CD4-positive, alpha-beta memory T cell (primary cell): ENCODE measurements at regions not wholly inside any gene's neighbourhood (a gene's known extent, or its start where the extent isn't known, plus 50 kb on each side); places are given as distances from the start of the nearest gene placed in this dataset.
"Not testable (repeated sequence)": the region's sequence is repeated elsewhere in the genome, so short reads cannot be mapped to it uniquely, and the experiment has no call there.

Experiments used
- CTCF ChIA-PET: fragments of 350-600 bp; sonication (Branson Sonifier 250); formaldehyde crosslinking; loops from one replicate; lab custom pipeline; 2021; ENCODE audit warnings: inconsistent platforms; ENCODE audit not compliant: partially characterized antibody; lab: Charles Lee
- POLR2A ChIA-PET: fragments of 350-600 bp; sonication (Branson Sonifier 250); formaldehyde crosslinking; loops from one replicate; lab custom pipeline; 2021; ENCODE audit not compliant: partially characterized antibody; lab: Charles Lee
- DNase-seq, 5 donors: peaks; one replicate each; pipeline versions ENCODE4 v3.0.0 to v3.0.0-alpha.2; 2020 to 2022; ENCODE audit warnings: mixed read lengths in 1 of 5
- H3K27ac ChIP-seq: one replicate; pipeline ENCODE4 v1.7.0; 2013; ENCODE audit warnings: low read depth, low read length
- H3K27me3 ChIP-seq: 2 replicates; pipeline ENCODE4 v1.7.0; 2013; ENCODE audit warnings: mild to moderate bottlenecking, low read length, moderate library complexity; ENCODE audit not compliant: insufficient read depth
- H3K36me3 ChIP-seq: 2 replicates; pipeline ENCODE4 v1.7.0; 2013; ENCODE audit warnings: mild to moderate bottlenecking, low read length, moderate library complexity; ENCODE audit not compliant: insufficient read depth
- H3K4me1 ChIP-seq: 2 replicates; pipeline ENCODE4 v1.7.0; 2013; ENCODE audit warnings: mild to moderate bottlenecking, low read length, moderate library complexity; ENCODE audit not compliant: insufficient read depth
- H3K4me3 ChIP-seq, 2 donors: one replicate each; pipeline ENCODE4 v1.7.0; 2013; ENCODE audit warnings: low read length in 2 of 2, mild to moderate bottlenecking in 1 of 2
- H3K9me3 ChIP-seq, 2 donors: one replicate each; pipeline ENCODE4 v1.7.0; 2013; ENCODE audit warnings: low read length in 2 of 2, control low read depth in 1 of 2; ENCODE audit not compliant: control insufficient read depth in 1 of 2
- H3K27ac Mint-ChIP-seq, 7 donors: one replicate each; pipeline ENCODE4 v1.8.0; 2020 to 2021; ENCODE audit warnings: mixed read lengths in 7 of 7, mild to moderate bottlenecking in 6 of 7, inconsistent platforms in 3 of 7, moderate library complexity in 3 of 7
- H3K27me3 Mint-ChIP-seq, 2 donors: one replicate each; pipeline ENCODE4 v1.8.0; 2020 to 2021; ENCODE audit warnings: mixed read lengths in 2 of 2
- H3K36me3 Mint-ChIP-seq, 2 donors: one replicate each; pipeline ENCODE4 v1.8.0; 2020 to 2021; ENCODE audit warnings: mixed read lengths in 2 of 2, inconsistent platforms in 1 of 2, mild to moderate bottlenecking in 1 of 2
- H3K4me1 Mint-ChIP-seq, 4 donors: one replicate each; pipeline ENCODE4 v1.8.0; 2020 to 2021; ENCODE audit warnings: mixed read lengths in 4 of 4, mild to moderate bottlenecking in 1 of 4
- H3K4me3 Mint-ChIP-seq, 8 donors: one replicate each; pipeline ENCODE4 v1.8.0; 2020 to 2021; ENCODE audit warnings: mixed read lengths in 8 of 8, mild to moderate bottlenecking in 7 of 8, moderate library complexity in 6 of 8, inconsistent platforms in 3 of 8
- H3K9me3 Mint-ChIP-seq, 8 donors: one replicate each; pipeline ENCODE4 v1.8.0; 2020 to 2021; ENCODE audit warnings: mixed read lengths in 8 of 8, mild to moderate bottlenecking in 5 of 8, inconsistent platforms in 3 of 8, moderate library complexity in 1 of 8
- intact Hi-C: fragments of 100-400 bp; cut with micrococcal nuclease; formaldehyde crosslinking; loops from one replicate; pipeline ENCODE4 v1.15.1; 2023

DNA sequence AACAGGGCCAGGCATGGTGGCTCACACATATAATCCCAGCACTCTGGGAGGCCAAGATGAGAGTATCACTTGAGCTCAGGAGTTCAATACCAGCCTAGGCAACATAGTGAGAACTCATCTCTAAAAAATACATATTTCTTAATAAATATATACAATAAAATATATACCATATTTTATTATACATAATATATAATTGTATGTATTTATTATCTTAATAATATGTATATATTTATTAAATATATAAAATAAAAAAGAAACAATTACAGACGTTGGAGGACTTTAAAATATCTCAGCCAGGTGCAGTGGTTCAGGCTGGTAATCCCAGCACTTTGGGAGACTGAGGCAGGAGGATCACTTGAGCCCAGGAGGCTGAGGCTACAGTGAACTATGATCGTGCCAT is 106.1 kb downstream of the PPIAL4G start:
- H3K36me3 Mint-ChIP-seq, CTCF ChIA-PET, H3K27ac ChIP-seq, H3K27me3 ChIP-seq, H3K4me3 Mint-ChIP-seq, H3K9me3 Mint-ChIP-seq, H3K36me3 ChIP-seq, H3K27ac Mint-ChIP-seq, H3K27me3 Mint-ChIP-seq, H3K4me3 ChIP-seq, H3K9me3 ChIP-seq, DNase-seq: not testable (repeated sequence)
- H3K4me1 ChIP-seq = peaks cover 30% of the 10 kb centered on the region
- POLR2A ChIA-PET = interaction anchor here (8.3 kb wide), 1 partner anchor 10 kb away, joined by 98 read pairs; no protein-coding TSS in a partner anchor
- intact Hi-C loops = loop anchor here (10.0 kb wide), 1 partner anchor 148 kb away; no protein-coding TSS in a partner anchor
- H3K4me1 Mint-ChIP-seq = peaks cover 19 to 35% (median 25%) of the 10 kb centered on the region in 4 donors

DNA sequence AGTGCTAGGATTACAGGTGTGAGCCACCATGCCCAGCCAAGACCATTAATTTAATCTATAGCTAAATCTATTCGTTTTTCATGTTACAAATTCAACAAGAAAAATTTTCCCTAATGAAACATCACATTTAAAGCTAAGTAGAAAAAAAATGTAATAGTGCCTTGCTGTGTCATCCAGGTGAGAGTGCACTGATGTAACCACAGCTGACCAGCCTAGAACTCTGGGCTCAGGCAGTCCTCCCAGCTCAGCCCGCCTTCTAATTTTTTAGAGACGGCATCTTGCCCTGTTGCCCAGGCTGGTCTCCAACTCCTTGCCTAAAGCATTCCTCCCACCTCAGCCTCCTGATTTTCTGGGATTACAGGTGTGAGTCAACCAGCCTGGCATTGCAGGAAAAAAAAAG is 109.0 kb downstream of the PPIAL4G start:
- POLR2A ChIA-PET = interaction anchor here (0.7 to 8.3 kb wide), 6 partner anchors 9 to 149 kb away, joined by 3 to 98 read pairs (median 5); no protein-coding TSS in a partner anchor
- Mint-ChIP-seq H3K9me3 (peaks cover 0 to 4% (median 0%) of the 10 kb centered on the region in 8 donors), H3K27me3 (no peaks in the 10 kb centered on the region), H3K4me1 (peaks cover 28 to 51% (median 39%) of the 10 kb centered on the region in 4 donors), H3K4me3 (peak overlapping the region; percentile 44 to 89 (median 64)), H3K36me3 (no peaks in the 10 kb centered on the region), H3K27ac (peak overlapping the region; percentile 84 to 98 (median 91))
- intact Hi-C loops = loop anchor here (10.0 kb wide), 1 partner anchor 151 kb away; no protein-coding TSS in a partner anchor
- Histone ChIP-seq H3K27ac (peak overlapping the region; percentile 33), H3K4me3 (no peak overlapping the region), H3K27me3 (no peaks in the 10 kb centered on the region), H3K36me3 (no peaks in the 10 kb centered on the region), H3K9me3 (no peaks in the 10 kb centered on the region), H3K4me1 (peaks cover 47% of the 10 kb centered on the region)
- no peak for DNase-seq
- CTCF ChIA-PET = interaction anchor here (1.4 to 1.6 kb wide), 2 partner anchors 12 to 15 kb away, joined by 4 to 7 read pairs; no protein-coding TSS in a partner anchor

DNA sequence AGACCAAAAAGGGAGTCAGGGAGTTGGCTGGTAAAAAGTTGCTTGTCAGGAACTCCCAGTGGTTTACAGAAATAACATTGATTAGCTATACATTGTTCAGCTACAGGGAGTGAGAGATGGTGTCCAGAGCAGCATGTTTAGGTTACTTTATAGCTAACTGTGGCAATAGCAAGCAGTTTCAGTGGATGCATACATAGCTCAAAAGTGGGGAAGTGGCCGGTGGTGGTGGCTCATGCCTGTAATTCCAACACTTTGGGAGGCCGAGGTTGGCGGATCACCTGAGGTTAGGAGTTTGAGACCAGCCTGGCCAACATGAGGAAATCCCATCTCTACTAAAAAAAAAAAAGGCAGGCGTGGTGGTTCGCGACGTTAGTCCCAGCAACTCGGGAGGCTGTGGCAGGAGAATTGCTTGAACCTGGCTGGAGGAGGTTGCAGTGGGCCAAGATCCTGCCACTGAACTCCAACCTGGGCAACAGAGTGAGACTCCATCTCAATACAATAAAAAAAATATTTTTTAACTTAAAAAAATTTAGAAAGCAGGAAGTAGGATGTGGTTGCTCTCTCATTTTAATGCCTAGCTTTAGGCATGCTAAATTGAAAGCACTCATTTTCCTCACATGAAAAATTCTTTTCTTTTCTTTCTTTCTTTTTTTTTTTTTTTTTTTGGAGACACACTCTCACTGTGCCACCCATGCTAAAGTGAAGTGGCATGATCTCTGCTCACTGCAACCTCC is 109.7 kb downstream of the PPIAL4G start:
- peak overlapping the region; percentile 86 to 99 (median 98) for H3K27ac Mint-ChIP-seq
- Histone ChIP-seq H3K36me3 (no peaks in the 10 kb centered on the region), H3K27me3 (no peaks in the 10 kb centered on the region), H3K4me1 (peaks cover 47% of the 10 kb centered on the region), H3K9me3 (no peaks in the 10 kb centered on the region), H3K4me3 (peak overlapping the region in 1 of 2 donors; percentile 0), H3K27ac (peak overlapping the region; percentile 61)
- H3K27me3 Mint-ChIP-seq = no peaks in the 10 kb centered on the region
- CTCF ChIA-PET = interaction anchor here (1.4 to 2.1 kb wide), 7 partner anchors 13 to 59 kb away, joined by 4 to 9 read pairs (median 7); no protein-coding TSS in a partner anchor
- peaks cover 28 to 51% (median 39%) of the 10 kb centered on the region in 4 donors for H3K4me1 Mint-ChIP-seq
- intact Hi-C loops = loop anchor here (2.0 to 10.0 kb wide), 3 partner anchors 15 to 151 kb away; no protein-coding TSS in a partner anchor
- H3K9me3 Mint-ChIP-seq = peaks cover 0 to 4% (median 0%) of the 10 kb centered on the region in 8 donors
- H3K36me3 Mint-ChIP-seq = no peaks in the 10 kb centered on the region
- DNase-seq = peak in 4 of 5 donors; percentile 42 to 59 (median 51)
- POLR2A ChIA-PET = interaction anchor here (0.7 to 8.3 kb wide), 9 partner anchors 10 to 149 kb away, joined by 3 to 98 read pairs (median 4); no protein-coding TSS in a partner anchor
- H3K4me3 Mint-ChIP-seq = peak overlapping the region; percentile 59 to 89 (median 83)

DNA sequence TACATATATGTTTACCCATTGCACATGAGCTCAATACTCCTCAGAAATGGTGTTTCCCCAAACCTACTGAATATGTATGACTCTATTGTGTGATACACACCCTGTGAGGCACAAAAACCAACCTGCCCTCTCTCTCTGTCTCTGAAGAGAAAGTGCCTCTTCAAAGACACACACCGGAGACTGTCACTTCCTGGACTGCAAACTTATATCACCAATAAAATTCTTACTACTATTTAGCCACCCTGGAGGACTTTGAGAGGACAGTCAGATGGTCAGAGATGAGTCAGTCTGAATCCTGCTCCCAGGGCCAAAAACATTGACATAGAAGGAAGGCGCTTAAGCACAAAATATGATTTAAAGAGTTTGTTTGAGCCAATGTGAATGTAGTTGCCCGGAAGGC is 110.4 kb downstream of the PPIAL4G start:
- peak; percentile 63 to 86 (median 69) for DNase-seq
- Histone ChIP-seq H3K4me3 (peak overlapping the region in 1 of 2 donors; percentile 0), H3K27me3 (no peaks in the 10 kb centered on the region), H3K4me1 (peaks cover 47% of the 10 kb centered on the region), H3K36me3 (no peaks in the 10 kb centered on the region), H3K9me3 (no peaks in the 10 kb centered on the region), H3K27ac (peak overlapping the region; percentile 61)
- H3K27ac Mint-ChIP-seq = peak overlapping the region; percentile 86 to 99 (median 98)
- no peaks in the 10 kb centered on the region for H3K36me3 Mint-ChIP-seq
- intact Hi-C loops = loop anchor here (2.0 to 10.0 kb wide), 3 partner anchors 16 to 152 kb away; no protein-coding TSS in a partner anchor
- no peaks in the 10 kb centered on the region for H3K27me3 Mint-ChIP-seq
- H3K4me3 Mint-ChIP-seq = peak overlapping the region; percentile 77 to 89 (median 83)
- peaks cover 0 to 4% (median 0%) of the 10 kb centered on the region in 8 donors for H3K9me3 Mint-ChIP-seq
- ChIA-PET POLR2A (interaction anchor here (1.2 to 8.3 kb wide), 5 partner anchors 14 to 150 kb away, joined by 3 to 98 read pairs (median 21); no protein-coding TSS in a partner anchor), CTCF (interaction anchor here (1.0 to 2.1 kb wide), 8 partner anchors 11 to 59 kb away, joined by 3 to 9 read pairs (median 6); no protein-coding TSS in a partner anchor)
- H3K4me1 Mint-ChIP-seq = peaks cover 28 to 51% (median 38%) of the 10 kb centered on the region in 4 donors

DNA sequence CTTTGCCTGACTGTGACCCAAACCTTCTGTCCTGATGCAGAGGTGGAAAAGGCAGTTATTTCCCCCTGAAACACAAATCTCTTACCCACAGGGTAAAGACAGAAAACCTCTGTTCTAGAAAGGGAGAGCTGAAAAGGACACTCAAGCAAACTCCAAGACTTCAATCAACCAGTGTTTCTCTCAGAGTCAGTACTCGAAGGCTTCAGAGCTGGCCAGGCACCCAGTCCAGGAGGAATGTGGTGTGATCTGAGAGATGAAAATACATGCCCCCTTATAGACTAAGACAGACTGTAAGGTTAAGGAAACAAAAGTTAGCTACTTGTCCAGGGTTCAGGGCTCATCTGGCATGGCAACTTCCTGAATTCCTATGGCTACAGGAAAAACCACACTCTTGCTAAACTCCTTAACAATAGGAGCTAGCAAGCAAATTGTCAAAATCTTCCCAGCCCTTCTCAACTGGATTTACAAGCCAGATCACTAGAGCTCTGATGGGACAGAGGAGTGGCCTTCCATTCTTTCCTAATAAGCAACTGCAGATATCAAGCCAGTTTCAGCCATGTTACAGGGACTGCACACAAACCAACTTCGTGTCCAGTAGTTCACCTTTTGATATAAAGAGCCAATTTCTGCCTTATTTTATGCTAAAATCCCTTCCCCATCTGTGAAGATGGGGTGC is 110.9 kb downstream of the PPIAL4G start:
- not testable (repeated sequence) for DNase-seq, H3K9me3 Mint-ChIP-seq, H3K36me3 ChIP-seq, H3K27me3 ChIP-seq, H3K36me3 Mint-ChIP-seq, H3K9me3 ChIP-seq, H3K27me3 Mint-ChIP-seq
- Histone ChIP-seq H3K27ac (peak overlapping the region; percentile 61), H3K4me3 (peak overlapping the region in 1 of 2 donors; percentile 10), H3K4me1 (peaks cover 47% of the 10 kb centered on the region)
- ChIA-PET POLR2A (interaction anchor here (1.2 to 8.3 kb wide), 5 partner anchors 15 to 150 kb away, joined by 3 to 98 read pairs (median 21); no protein-coding TSS in a partner anchor), CTCF (interaction anchor here (1.0 to 2.1 kb wide), 8 partner anchors 10 to 60 kb away, joined by 3 to 9 read pairs (median 6); no protein-coding TSS in a partner anchor)
- Mint-ChIP-seq H3K4me1 (peaks cover 27 to 51% (median 41%) of the 10 kb centered on the region in 4 donors), H3K27ac (peak overlapping the region; percentile 86 to 99 (median 98)), H3K4me3 (peak overlapping the region; percentile 77 to 89 (median 83))
- intact Hi-C loops = loop anchor here (2.0 to 10.0 kb wide), 3 partner anchors 17 to 153 kb away; no protein-coding TSS in a partner anchor

DNA sequence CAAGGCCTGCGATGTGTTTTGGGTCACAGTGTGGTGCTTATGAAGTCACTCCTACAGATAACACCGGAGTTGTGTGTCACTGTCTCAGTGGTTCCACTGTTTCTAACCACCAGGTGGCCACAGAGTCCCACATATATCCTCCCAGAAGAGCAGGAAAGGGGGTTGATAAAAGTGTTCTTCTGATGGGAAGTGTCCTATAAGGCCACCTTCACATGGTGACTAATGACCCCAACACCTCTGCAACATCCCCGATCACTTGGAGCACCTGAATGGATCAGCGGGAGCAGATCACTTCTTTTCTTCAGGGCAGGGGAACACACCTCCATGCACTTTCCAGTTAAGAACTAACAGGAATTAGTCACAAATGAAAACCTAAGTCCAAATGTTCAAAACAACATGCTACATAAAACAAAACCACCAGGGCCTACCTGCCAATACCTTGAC is 111.5 kb downstream of the PPIAL4G start:
- Mint-ChIP-seq H3K4me3 (peak overlapping the region; percentile 13 to 89 (median 76)), H3K27ac (peak overlapping the region; percentile 86 to 99 (median 98)), H3K4me1 (peaks cover 27 to 51% (median 41%) of the 10 kb centered on the region in 4 donors)
- CTCF ChIA-PET = interaction anchor here (0.7 to 2.1 kb wide), 9 partner anchors 10 to 60 kb away, joined by 3 to 9 read pairs (median 5); no protein-coding TSS in a partner anchor
- not testable (repeated sequence) for H3K36me3 ChIP-seq, H3K27me3 Mint-ChIP-seq, H3K9me3 ChIP-seq, H3K27me3 ChIP-seq, H3K36me3 Mint-ChIP-seq, H3K9me3 Mint-ChIP-seq
- peaks cover 47% of the 10 kb centered on the region for H3K4me1 ChIP-seq
- intact Hi-C loops = loop anchor here (10.0 kb wide), 1 partner anchor 153 kb away; no protein-coding TSS in a partner anchor
- peak; percentile 72 to 77 (median 75) for DNase-seq
- peak overlapping the region; percentile 61 for H3K27ac ChIP-seq
- POLR2A ChIA-PET = interaction anchor here (2.4 to 8.3 kb wide), 3 partner anchors 16 to 151 kb away, joined by 21 to 98 read pairs (median 23); no protein-coding TSS in a partner anchor
- H3K4me3 ChIP-seq = peak overlapping the region in 1 of 2 donors; percentile 10
